Activated CD4-positive, alpha-beta T cell treated with anti-CD3 and anti-CD28 coated beads, Interleukin-2, amount 10 ng/mL, durations not matched to agents 24 days and 14 days (primary cell): ENCODE measurements at regions not wholly inside any gene's neighbourhood (a gene's known extent, or its start where the extent isn't known, plus 50 kb on each side); places are given as distances from the start of the nearest gene placed in this dataset.
"Not testable (repeated sequence)": the region's sequence is repeated elsewhere in the genome, so short reads cannot be mapped to it uniquely, and the experiment has no call there.

ENCODE experiments used
- DNase-seq: peaks from one replicate; pipeline ENCODE4 v3.0.0; 2022
- H3K27ac Mint-ChIP-seq: one replicate; pipeline ENCODE4 v1.8.0; 2022; ENCODE audit warnings: mild to moderate bottlenecking, mixed read lengths
- H3K27me3 Mint-ChIP-seq: one replicate; pipeline ENCODE4 v1.8.0; 2022; ENCODE audit warnings: mixed read lengths
- H3K36me3 Mint-ChIP-seq: one replicate; pipeline ENCODE4 v1.8.0; 2022; ENCODE audit warnings: low read depth, mild to moderate bottlenecking, mixed read lengths
- H3K4me1 Mint-ChIP-seq: one replicate; pipeline ENCODE4 v1.8.0; 2021; ENCODE audit warnings: mixed read lengths
- H3K4me3 Mint-ChIP-seq: one replicate; pipeline ENCODE4 v1.8.0; 2022; ENCODE audit warnings: mild to moderate bottlenecking, moderate library complexity, mixed read lengths
- H3K9me3 Mint-ChIP-seq: one replicate; pipeline ENCODE4 v1.8.0; 2021; ENCODE audit warnings: mixed read lengths
- intact Hi-C: fragments of 100-400 bp; cut with micrococcal nuclease; formaldehyde crosslinking; loops from one replicate; pipeline ENCODE4 v1.15.1; 2023

- H3K9me3 Mint-ChIP-seq, result no peaks in the 10 kb centered on the region
- H3K36me3 Mint-ChIP-seq, result no peaks in the 10 kb centered on the region
- intact Hi-C loops, result no loop called here
- no peaks in the 10 kb centered on the region for H3K4me1 Mint-ChIP-seq
- H3K4me3 Mint-ChIP-seq, result no peak overlapping the region
- no peaks in the 10 kb centered on the region for H3K27me3 Mint-ChIP-seq
- DNase-seq, result no peak
- no peak overlapping the region for H3K27ac Mint-ChIP-seq
Observed at GRCh38 chr20:43352996-43353395, 104.7 kb upstream of the SRSF6 start.

GRCh38 chr20:43350694-43351093 is 107.0 kb upstream of the SRSF6 start:
- H3K27me3 Mint-ChIP-seq, H3K4me1 Mint-ChIP-seq, DNase-seq, H3K9me3 Mint-ChIP-seq, H3K36me3 Mint-ChIP-seq, H3K4me3 Mint-ChIP-seq, intact Hi-C loops, H3K27ac Mint-ChIP-seq: not testable (repeated sequence)

GRCh38 chr20:43349841-43350240 is 107.9 kb upstream of the SRSF6 start:
- Mint-ChIP-seq H3K27me3 (no peaks in the 10 kb centered on the region), H3K4me3 (no peak overlapping the region), H3K4me1 (no peaks in the 10 kb centered on the region), H3K9me3 (no peaks in the 10 kb centered on the region), H3K27ac (no peak overlapping the region), H3K36me3 (no peaks in the 10 kb centered on the region)
- intact Hi-C loops, result no loop called here
- no peak for DNase-seq

- H3K4me1 Mint-ChIP-seq, result not testable (repeated sequence)
Observed at GRCh38 chr20:43347839-43348238, 109.9 kb upstream of the SRSF6 start.

GRCh38 chr20:43345676-43346075 is 112.0 kb upstream of the SRSF6 start:
- no peak overlapping the region for H3K4me3 Mint-ChIP-seq
- DNase-seq, result no peak
- H3K27me3 Mint-ChIP-seq, result no peaks in the 10 kb centered on the region
- no peaks in the 10 kb centered on the region for H3K4me1 Mint-ChIP-seq
- intact Hi-C loops, result no loop called here
- H3K27ac Mint-ChIP-seq, result no peak overlapping the region
- H3K9me3 Mint-ChIP-seq, result peaks cover 3% of the 10 kb centered on the region
- no peaks in the 10 kb centered on the region for H3K36me3 Mint-ChIP-seq

More at GRCh38 chr20:43347839-43348238, 109.9 kb upstream of the SRSF6 start:
- H3K9me3 Mint-ChIP-seq, intact Hi-C loops, H3K27me3 Mint-ChIP-seq, H3K36me3 Mint-ChIP-seq, H3K27ac Mint-ChIP-seq, DNase-seq, H3K4me3 Mint-ChIP-seq: not testable (repeated sequence)

- H3K4me1 Mint-ChIP-seq, result no peaks in the 10 kb centered on the region
- intact Hi-C loops, result no loop called here
- H3K27ac Mint-ChIP-seq, result no peak overlapping the region
- no peak overlapping the region for H3K4me3 Mint-ChIP-seq
- peaks cover 3% of the 10 kb centered on the region for H3K9me3 Mint-ChIP-seq
- no peaks in the 10 kb centered on the region for H3K36me3 Mint-ChIP-seq
- DNase-seq, result no peak
- no peaks in the 10 kb centered on the region for H3K27me3 Mint-ChIP-seq
Observed at GRCh38 chr20:43341511-43341910, 116.2 kb upstream of the SRSF6 start.

GRCh38 chr20:43337036-43337435 is 120.7 kb upstream of the SRSF6 start:
- no peaks in the 10 kb centered on the region for H3K36me3 Mint-ChIP-seq
- H3K4me1 Mint-ChIP-seq, result no peaks in the 10 kb centered on the region
- intact Hi-C loops, result no loop called here
- H3K27ac Mint-ChIP-seq, result no peak overlapping the region
- no peaks in the 10 kb centered on the region for H3K27me3 Mint-ChIP-seq
- no peak overlapping the region for H3K4me3 Mint-ChIP-seq
- DNase-seq, result no peak
- peaks cover 13% of the 10 kb centered on the region for H3K9me3 Mint-ChIP-seq

GRCh38 chr20:43334080-43334479 is 123.6 kb upstream of the SRSF6 start:
- no peak overlapping the region for H3K4me3 Mint-ChIP-seq
- intact Hi-C loops, result no loop called here
- peaks cover 12% of the 10 kb centered on the region for H3K9me3 Mint-ChIP-seq
- no peak for DNase-seq
- H3K27ac Mint-ChIP-seq, result no peak overlapping the region
- H3K36me3 Mint-ChIP-seq, result no peaks in the 10 kb centered on the region
- H3K4me1 Mint-ChIP-seq, result no peaks in the 10 kb centered on the region
- no peaks in the 10 kb centered on the region for H3K27me3 Mint-ChIP-seq

- Mint-ChIP-seq H3K4me3 (no peak overlapping the region), H3K9me3 (peaks cover 12% of the 10 kb centered on the region), H3K4me1 (no peaks in the 10 kb centered on the region), H3K36me3 (no peaks in the 10 kb centered on the region), H3K27me3 (no peaks in the 10 kb centered on the region), H3K27ac (no peak overlapping the region)
- no peak for DNase-seq
- intact Hi-C loops, result no loop called here
Observed at GRCh38 chr20:43331906-43332305, 125.8 kb upstream of the SRSF6 start.

GRCh38 chr20:43328697-43329096 is 129.0 kb upstream of the SRSF6 start:
- H3K27me3 Mint-ChIP-seq, result no peaks in the 10 kb centered on the region
- H3K4me3 Mint-ChIP-seq, result no peak overlapping the region
- no peak overlapping the region for H3K27ac Mint-ChIP-seq
- H3K9me3 Mint-ChIP-seq, result peaks cover 2% of the 10 kb centered on the region
- DNase-seq, result no peak
- no peaks in the 10 kb centered on the region for H3K4me1 Mint-ChIP-seq
- intact Hi-C loops, result no loop called here
- no peaks in the 10 kb centered on the region for H3K36me3 Mint-ChIP-seq

GRCh38 chr20:43327234-43327633 is 130.5 kb upstream of the SRSF6 start:
- intact Hi-C loops, result not testable (repeated sequence)

GRCh38 chr20:43325926-43326325 is 131.8 kb upstream of the SRSF6 start:
- no peak for DNase-seq
- Mint-ChIP-seq H3K27ac (no peak overlapping the region), H3K9me3 (no peaks in the 10 kb centered on the region), H3K4me1 (no peaks in the 10 kb centered on the region), H3K27me3 (no peaks in the 10 kb centered on the region), H3K36me3 (no peaks in the 10 kb centered on the region), H3K4me3 (no peak overlapping the region)
- intact Hi-C loops, result no loop called here

More at GRCh38 chr20:43327234-43327633, 130.5 kb upstream of the SRSF6 start:
- H3K4me1 Mint-ChIP-seq, DNase-seq, H3K4me3 Mint-ChIP-seq, H3K27me3 Mint-ChIP-seq, H3K27ac Mint-ChIP-seq, H3K9me3 Mint-ChIP-seq, H3K36me3 Mint-ChIP-seq: not testable (repeated sequence)

GRCh38 chr20:43323592-43323991 is 133.9 kb upstream of the PTPRT start:
- Mint-ChIP-seq H3K27me3 (no peaks in the 10 kb centered on the region), H3K36me3 (no peaks in the 10 kb centered on the region), H3K9me3 (no peaks in the 10 kb centered on the region), H3K27ac (no peak overlapping the region), H3K4me3 (no peak overlapping the region), H3K4me1 (no peaks in the 10 kb centered on the region)
- DNase-seq, result no peak
- intact Hi-C loops, result no loop called here

- Mint-ChIP-seq H3K4me3 (no peak overlapping the region), H3K4me1 (no peaks in the 10 kb centered on the region), H3K36me3 (no peaks in the 10 kb centered on the region), H3K27me3 (no peaks in the 10 kb centered on the region), H3K27ac (no peak overlapping the region), H3K9me3 (no peaks in the 10 kb centered on the region)
- intact Hi-C loops, result no loop called here
- no peak for DNase-seq
Observed at GRCh38 chr20:43322851-43323250, 133.1 kb upstream of the PTPRT start.

- Mint-ChIP-seq H3K4me3 (no peak overlapping the region), H3K27ac (no peak overlapping the region), H3K36me3 (no peaks in the 10 kb centered on the region), H3K4me1 (no peaks in the 10 kb centered on the region), H3K27me3 (no peaks in the 10 kb centered on the region), H3K9me3 (no peaks in the 10 kb centered on the region)
- DNase-seq, result no peak
- intact Hi-C loops, result no loop called here
Observed at GRCh38 chr20:43320536-43320935, 130.8 kb upstream of the PTPRT start.
